ENCODE measurements at regions not wholly inside any gene's neighbourhood (a gene's known extent, or its start where the extent isn't known, plus 50 kb on each side); places are given as distances from the start of the nearest gene placed in this dataset.

DNA sequence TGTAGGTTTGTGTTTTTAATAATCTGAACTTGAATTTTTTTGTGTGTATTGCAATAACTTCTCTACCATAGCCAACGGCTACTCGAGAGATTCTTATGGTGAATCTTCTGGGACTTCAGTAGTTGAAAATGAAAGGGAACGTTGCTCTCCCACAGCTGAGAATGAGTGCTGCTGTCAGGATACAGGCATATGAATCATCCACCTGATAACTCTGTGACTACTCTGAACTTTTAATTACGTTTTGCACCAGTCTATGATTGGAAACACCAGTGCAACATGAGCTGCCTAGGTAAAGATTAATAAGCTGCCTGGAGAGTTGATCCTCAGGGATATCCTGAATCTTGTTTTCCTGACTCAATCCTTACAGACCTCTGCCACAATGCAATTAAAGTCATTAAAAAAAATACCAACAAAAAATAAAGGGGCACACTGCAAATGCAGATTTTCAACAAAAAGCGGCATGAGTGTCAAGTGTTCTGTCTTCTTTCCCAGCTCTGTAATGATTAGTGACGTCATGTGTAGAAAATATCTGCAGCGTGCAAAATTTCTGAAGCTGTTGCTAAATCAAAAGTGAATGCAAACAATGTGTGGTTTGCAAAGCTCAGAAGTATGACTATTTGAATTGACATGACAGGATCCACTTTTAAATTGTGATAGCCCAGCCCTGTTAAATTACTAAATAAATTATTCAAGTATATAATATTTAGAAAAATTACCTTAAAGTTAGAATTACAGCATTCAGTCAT, 432.2 kb downstream of the HTR1B start:
- TF ChIP-seq, protein P1, sequence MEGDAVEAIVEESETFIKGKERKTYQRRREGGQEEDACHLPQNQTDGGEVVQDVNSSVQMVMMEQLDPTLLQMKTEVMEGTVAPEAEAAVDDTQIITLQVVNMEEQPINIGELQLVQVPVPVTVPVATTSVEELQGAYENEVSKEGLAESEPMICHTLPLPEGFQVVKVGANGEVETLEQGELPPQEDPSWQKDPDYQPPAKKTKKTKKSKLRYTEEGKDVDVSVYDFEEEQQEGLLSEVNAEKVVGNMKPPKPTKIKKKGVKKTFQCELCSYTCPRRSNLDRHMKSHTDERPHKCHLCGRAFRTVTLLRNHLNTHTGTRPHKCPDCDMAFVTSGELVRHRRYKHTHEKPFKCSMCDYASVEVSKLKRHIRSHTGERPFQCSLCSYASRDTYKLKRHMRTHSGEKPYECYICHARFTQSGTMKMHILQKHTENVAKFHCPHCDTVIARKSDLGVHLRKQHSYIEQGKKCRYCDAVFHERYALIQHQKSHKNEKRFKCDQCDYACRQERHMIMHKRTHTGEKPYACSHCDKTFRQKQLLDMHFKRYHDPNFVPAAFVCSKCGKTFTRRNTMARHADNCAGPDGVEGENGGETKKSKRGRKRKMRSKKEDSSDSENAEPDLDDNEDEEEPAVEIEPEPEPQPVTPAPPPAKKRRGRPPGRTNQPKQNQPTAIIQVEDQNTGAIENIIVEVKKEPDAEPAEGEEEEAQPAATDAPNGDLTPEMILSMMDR (conservative IDR thresholded peaks at IDR 0.05) = no peak
- TF ChIP-seq EZH2 (IDR thresholded peaks at IDR 0.05; ENCODE audit: low read depth) = no peak
